HG03460 (cell line): ENCODE measurements at regions not wholly inside any gene's neighbourhood (a gene's known extent, or its start where the extent isn't known, plus 50 kb on each side); places are given as distances from the start of the nearest gene placed in this dataset.

Experiments used
- ATAC-seq: cut with Tn5 transposase; IDR thresholded peaks from one replicate; pipeline ENCODE4 v1.9.1; 2021; ENCODE audit not compliant: unreplicated experiment

DNA sequence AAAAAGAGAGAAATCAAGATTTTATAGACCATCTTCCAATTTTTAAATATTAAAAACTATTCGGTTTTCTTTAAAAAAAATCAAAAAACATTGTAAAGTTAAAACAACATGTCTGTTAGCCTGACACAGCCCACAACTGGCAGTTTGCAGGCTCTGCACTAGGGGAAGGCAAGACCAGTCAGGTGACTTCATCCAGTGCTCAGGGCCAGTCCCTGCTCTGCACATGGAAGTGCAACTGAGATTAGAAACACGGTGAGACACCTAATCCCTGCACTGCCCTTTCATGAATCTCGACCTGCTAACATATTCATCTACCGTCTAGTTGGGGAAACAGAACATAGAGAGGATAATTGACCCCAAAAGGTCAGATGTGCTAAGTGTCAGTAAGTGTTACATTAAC is 135.2 kb downstream of the BARD1 start:
- peak; percentile 47 for ATAC-seq

DNA sequence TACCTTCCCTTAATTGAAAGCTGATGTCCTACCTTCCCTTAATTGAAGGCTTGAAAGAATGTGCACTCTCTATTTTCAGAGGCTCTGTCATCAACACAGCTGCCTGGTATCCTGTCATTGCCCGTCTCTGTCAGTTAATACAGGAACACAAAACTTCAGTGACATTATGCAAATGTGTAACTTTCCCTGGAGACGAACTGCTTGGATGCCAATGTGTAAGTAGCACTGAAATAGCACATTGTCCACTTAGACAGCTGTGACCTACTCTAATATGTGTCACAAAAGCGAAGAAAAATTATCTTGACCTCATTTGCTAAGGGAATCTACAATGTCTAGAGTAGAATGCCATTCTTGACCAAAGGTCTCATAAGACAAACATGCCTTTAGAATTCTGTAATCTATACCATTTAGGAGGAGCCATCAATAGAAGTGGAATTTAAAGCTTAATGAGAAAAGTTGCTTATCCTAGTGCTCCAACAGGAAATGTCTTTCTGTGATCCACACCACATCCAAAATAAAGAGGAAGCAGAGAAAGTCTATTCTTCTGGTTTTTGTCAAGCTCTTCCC is 138.1 kb downstream of the BARD1 start:
- no peak for ATAC-seq

DNA sequence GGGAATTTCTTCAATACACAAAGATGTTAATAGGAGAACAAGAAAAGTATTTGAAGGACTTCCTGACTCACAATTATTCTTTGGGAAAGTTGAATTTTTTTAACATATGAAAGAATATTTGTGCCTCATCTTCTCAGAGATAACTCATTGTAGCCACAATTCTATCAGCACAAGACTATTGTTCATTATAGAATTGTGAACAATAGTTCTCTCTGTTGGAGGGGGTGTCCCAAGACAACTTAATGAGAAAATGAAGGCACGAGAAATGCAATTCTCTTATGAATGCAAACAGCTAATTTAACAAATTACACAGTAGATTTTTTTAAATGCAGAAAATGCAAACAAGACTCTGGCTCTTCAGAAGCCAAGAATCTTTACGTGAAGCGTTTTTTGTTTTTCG is 157.0 kb downstream of the BARD1 start:
- ATAC-seq: no peak

DNA sequence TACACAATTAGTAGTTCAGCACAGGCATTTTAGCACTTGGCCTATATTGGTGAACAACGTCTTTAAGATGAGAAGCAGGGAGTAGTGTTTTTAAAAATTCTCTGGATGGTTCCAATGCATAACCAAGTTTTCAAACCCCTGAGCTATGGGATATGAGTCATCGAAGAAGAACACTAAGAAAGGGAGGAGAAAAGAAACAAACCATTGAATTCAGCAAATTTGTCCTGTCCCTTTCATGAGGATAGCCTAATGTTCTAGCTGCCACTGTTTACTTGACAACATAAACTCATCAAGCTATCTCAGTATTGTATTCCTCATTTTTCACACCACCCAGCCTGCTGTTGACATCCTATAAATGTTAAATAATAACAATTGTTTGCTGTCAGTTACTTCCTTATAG is 158.0 kb downstream of the BARD1 start:
- no peak for ATAC-seq

DNA sequence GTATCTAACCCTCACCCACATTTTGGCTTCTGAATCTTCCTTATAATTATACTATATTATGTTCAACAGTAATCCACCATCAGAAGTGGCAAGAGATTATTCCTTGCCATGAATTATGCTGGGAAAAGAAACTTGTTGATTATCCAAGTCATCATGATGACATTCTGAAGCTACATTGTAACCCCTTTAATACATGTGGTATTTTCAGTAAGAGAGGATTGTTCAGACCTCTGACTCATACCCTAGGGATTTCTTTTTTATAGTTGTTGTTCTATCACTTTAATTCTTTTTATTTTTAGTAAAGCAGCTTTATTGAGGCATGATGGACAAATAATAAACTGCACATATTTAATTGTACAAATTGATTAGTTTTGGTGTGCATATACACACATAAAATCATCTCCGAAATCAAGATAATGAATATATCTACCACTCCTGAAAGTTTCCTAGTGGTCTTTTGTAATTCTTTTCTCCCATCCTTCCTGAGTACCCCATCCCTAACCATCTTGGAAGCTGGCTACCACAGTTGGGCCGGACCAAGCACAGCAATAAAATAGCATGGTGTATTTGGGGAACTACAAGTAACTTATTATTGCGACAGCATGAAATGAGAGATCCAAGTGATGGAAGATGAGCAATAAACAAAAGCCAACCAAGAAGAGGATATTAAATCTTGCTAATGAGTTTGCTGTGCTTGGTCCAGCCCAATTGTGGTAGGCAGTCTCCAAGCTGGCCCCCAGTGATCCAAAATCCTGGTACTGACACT is 159.9 kb downstream of the BARD1 start:
- ATAC-seq: no peak

DNA sequence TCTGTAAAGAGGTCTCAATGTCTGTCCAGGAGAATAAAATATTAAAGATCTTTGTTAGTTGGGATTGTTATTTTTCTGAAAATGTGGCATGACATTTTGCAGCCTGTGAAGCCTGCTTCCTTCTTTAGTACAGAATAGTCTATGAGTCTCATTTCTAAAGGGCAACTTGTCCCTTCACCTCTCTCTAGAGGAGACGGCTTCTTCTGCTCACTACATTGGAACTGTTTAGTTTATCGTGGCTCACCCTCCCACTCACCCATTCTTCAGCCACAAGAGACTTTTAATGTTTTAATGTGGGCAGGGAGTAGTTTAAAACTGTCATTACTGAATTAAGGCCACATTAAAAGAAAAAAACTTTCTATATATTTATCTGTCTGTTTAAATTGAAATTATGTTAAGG is 161.0 kb downstream of the BARD1 start:
- no peak for ATAC-seq

DNA sequence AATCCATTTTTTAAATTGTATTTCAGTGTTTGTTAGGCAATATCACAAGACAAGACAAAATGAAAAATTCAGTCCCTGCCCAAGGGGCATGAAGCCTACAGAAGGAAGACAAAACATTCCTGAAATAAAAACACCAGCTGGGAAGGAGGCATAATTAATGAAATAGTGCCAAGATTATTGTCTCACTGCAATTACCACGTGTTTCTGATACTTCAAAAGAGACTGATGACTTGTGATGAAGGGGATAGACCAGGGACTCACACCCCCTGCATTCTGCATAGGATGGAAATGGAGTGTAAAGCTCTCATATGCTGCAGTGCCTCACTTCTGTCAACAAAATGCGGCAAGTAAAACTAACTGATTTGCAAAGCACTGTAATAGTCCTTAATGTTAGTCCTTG is 178.1 kb downstream of the BARD1 start:
- ATAC-seq: no peak

DNA sequence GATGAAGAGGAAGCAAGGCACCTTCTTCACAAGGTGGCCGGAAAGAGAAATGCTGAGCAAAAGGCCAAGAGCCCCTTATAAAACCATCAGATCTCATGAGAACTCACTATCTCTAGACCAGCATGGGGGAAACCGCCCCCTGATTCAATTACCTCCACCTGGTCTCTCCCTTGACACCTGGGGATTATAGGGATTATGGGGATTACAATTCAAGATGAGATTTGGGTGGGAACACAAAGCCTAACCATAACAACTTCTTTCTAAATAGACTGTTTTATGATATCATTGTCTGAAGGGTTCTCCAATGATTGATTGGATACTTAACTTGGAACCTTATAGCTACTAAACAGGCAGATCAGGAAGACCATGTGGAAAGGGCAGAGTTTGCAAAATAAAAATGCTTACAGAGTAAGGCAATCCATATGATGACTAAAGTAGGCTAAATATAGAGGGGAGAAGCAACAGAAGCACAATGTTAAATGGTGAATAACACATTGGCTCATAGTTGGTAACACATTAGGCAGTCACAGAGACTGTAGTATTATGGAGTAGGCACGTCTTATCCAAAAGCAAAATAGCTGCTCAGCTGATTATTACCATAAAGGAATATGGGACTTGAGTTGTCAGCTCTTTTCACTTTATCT is 179.0 kb downstream of the BARD1 start:
- no peak for ATAC-seq

DNA sequence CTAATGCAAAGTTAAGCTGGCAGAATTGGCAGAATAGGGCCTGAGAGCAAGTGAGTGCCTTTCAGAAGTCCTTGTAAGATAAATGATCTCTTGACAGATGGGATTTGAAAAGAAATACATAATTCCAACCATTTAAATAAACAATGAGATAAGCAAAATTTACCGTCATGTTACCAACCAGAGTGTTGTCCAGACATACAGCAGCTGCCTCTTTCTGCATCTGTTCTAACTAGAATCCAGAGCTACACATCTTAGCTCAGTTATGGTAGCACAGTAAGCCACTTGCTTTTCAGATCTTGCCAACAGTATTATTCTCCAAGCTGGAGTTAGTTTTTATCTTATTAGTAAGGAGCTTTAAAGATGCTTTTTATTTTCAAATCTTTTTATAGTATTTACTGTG is 179.6 kb downstream of the BARD1 start:
- ATAC-seq: no peak
